ENCODE measurements at regions not wholly inside any gene's neighbourhood (a gene's known extent, or its start where the extent isn't known, plus 50 kb on each side); places are given as distances from the start of the nearest gene placed in this dataset.

DNA sequence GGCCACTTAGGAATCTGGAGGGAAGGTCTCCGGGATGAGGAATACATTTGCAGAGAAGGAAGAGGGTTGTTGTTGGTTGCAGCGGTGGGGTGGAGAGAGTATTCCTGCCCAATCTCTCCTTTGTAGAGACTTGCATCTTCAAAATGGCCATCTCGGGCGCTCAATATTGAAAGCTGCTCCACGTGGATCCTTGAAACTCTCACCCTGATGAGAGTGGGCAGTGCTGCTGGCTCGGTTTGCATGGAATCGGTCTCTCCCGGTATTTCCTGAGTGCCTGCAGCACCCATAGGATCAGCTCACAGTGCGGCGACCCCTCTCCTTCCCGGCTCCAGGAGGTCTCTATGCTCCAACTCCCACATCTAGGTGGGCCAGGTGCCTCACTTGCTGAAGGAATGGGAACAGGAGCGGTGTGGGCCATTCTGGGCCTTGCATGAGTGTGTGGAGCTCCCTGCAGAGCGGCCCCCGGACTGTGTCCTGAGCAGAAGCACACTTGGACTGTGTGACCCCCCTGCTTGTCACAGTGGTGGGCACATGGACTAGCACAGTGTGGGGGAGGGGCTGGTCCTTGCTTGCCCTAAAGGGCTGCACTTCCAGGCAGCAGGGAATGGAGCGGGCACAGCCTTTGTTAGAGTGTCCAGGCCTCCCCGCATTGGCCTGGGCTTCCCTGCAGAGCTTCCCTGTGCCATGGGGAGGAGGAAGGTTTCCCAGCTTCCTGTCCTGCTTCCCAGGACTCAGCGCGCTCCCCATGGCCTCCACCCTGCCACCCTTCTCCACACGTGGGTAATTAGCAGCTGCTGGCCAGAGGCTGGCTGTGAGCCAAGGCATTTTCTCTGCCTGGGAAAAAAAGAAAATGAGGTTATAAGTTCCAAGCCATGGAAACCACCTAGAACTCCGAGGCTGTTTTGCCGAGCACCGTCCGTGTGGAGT is 139.3 kb downstream of the IRF8 start:
- Histone ChIP-seq H3K4me3 (replicated peaks; ENCODE audit: insufficient read depth, low read length) (no peak overlapping the region), H3K27me3 (ENCODE audit: insufficient read depth, poor library complexity, severe bottlenecking) (no peaks in the 10 kb centered on the region), H3K27ac (replicated peaks) (no peak overlapping the region)
- no peak for DNase-seq (ENCODE audit: low read depth in 1 of 2, low spot score in 1 of 2)
- TF ChIP-seq, protein P1, sequence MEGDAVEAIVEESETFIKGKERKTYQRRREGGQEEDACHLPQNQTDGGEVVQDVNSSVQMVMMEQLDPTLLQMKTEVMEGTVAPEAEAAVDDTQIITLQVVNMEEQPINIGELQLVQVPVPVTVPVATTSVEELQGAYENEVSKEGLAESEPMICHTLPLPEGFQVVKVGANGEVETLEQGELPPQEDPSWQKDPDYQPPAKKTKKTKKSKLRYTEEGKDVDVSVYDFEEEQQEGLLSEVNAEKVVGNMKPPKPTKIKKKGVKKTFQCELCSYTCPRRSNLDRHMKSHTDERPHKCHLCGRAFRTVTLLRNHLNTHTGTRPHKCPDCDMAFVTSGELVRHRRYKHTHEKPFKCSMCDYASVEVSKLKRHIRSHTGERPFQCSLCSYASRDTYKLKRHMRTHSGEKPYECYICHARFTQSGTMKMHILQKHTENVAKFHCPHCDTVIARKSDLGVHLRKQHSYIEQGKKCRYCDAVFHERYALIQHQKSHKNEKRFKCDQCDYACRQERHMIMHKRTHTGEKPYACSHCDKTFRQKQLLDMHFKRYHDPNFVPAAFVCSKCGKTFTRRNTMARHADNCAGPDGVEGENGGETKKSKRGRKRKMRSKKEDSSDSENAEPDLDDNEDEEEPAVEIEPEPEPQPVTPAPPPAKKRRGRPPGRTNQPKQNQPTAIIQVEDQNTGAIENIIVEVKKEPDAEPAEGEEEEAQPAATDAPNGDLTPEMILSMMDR (IDR thresholded peaks at IDR 0.05; ENCODE audit: insufficient read depth, low read length) = no peak
- no peak for TF ChIP-seq SPI1 (IDR thresholded peaks at IDR 0.05; ENCODE audit: borderline replicate concordance, low read depth)
- no peak for TF ChIP-seq REST (IDR thresholded peaks at IDR 0.05; ENCODE audit: insufficient replicate concordance, low read depth)
- TF ChIP-seq GABPA (IDR thresholded peaks at IDR 0.05; ENCODE audit: low read depth) = no peak
- TF ChIP-seq POLR2AphosphoS5 (IDR thresholded peaks at IDR 0.05; ENCODE audit: low read depth) = no peak

DNA sequence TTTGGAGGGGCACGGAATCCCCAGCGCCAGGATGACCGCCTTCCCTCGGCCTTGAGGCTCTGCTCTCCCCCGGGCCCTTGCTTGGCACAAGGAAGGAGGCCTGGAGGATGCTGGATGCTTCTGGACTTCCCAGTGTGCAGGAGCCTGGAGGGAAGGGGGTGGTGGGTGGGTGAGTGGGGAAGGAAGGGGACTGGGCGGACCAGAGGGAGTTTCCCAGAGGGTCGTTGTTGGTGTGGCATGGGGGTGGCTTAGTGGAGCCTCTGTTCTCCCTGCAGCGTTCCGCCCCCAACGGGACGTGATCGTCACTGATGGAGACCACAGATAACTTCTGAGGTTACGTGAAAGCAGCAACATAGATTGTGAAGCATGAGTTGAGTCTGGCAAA is 140.0 kb downstream of the IRF8 start:
- Histone ChIP-seq H3K27me3 (ENCODE audit: insufficient read depth, poor library complexity, severe bottlenecking) (no peaks in the 10 kb centered on the region), H3K27ac (replicated peaks) (no peak overlapping the region), H3K4me3 (replicated peaks; ENCODE audit: insufficient read depth, low read length) (no peak overlapping the region)
- DNase-seq (ENCODE audit: low read depth in 1 of 2, low spot score in 1 of 2) = no peak
- no peak for TF ChIP-seq GABPA (IDR thresholded peaks at IDR 0.05; ENCODE audit: low read depth)
- TF ChIP-seq, protein P1 (IDR thresholded peaks at IDR 0.05; ENCODE audit: insufficient read depth, low read length) = no peak
- TF ChIP-seq REST (IDR thresholded peaks at IDR 0.05; ENCODE audit: insufficient replicate concordance, low read depth) = no peak
- TF ChIP-seq SPI1 (IDR thresholded peaks at IDR 0.05; ENCODE audit: borderline replicate concordance, low read depth) = no peak
- no peak for TF ChIP-seq POLR2AphosphoS5 (IDR thresholded peaks at IDR 0.05; ENCODE audit: low read depth)

DNA sequence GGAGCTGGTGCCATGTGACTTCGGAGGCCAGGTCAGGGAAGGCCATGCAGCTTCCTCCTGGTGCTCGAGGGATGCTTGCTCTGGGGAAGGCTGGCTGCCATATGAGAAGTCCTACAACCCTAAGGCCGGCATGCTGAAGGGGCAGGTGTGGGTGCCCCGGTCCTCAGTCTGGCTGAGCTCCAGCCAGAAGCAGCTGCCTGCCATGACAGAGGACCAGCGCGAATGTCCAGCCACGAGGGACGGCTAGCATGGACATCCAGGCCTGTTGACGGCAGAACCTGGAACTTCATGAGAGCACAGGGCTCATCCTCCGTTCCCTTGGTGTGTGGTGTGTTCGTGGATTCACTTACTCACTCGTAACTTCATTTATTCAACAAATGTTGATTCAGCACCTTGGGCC is 140.6 kb downstream of the IRF8 start:
- Histone ChIP-seq H3K27me3 (ENCODE audit: insufficient read depth, poor library complexity, severe bottlenecking) (no peaks in the 10 kb centered on the region), H3K4me3 (replicated peaks; ENCODE audit: insufficient read depth, low read length) (no peak overlapping the region), H3K27ac (replicated peaks) (no peak overlapping the region)
- no peak for DNase-seq (ENCODE audit: low read depth in 1 of 2, low spot score in 1 of 2)
- TF ChIP-seq SPI1 (IDR thresholded peaks at IDR 0.05; ENCODE audit: borderline replicate concordance, low read depth) (no peak), GABPA (IDR thresholded peaks at IDR 0.05; ENCODE audit: low read depth) (no peak), REST (IDR thresholded peaks at IDR 0.05; ENCODE audit: insufficient replicate concordance, low read depth) (no peak), POLR2AphosphoS5 (IDR thresholded peaks at IDR 0.05; ENCODE audit: low read depth) (no peak)
- TF ChIP-seq, protein P1 (IDR thresholded peaks at IDR 0.05; ENCODE audit: insufficient read depth, low read length) = no peak

Data from HL-60 (cell line).